GM21447 (cell line): ENCODE measurements at regions not wholly inside any gene's neighbourhood (a gene's known extent, or its start where the extent isn't known, plus 50 kb on each side); places are given as distances from the start of the nearest gene placed in this dataset.
"Not testable (repeated sequence)": the region's sequence is repeated elsewhere in the genome, so short reads cannot be mapped to it uniquely, and the experiment has no call there.

ENCODE experiments used
- ATAC-seq: cut with Tn5 transposase; IDR thresholded peaks from one replicate; pipeline ENCODE4 v1.9.1; 2021; ENCODE audit not compliant: unreplicated experiment

DNA sequence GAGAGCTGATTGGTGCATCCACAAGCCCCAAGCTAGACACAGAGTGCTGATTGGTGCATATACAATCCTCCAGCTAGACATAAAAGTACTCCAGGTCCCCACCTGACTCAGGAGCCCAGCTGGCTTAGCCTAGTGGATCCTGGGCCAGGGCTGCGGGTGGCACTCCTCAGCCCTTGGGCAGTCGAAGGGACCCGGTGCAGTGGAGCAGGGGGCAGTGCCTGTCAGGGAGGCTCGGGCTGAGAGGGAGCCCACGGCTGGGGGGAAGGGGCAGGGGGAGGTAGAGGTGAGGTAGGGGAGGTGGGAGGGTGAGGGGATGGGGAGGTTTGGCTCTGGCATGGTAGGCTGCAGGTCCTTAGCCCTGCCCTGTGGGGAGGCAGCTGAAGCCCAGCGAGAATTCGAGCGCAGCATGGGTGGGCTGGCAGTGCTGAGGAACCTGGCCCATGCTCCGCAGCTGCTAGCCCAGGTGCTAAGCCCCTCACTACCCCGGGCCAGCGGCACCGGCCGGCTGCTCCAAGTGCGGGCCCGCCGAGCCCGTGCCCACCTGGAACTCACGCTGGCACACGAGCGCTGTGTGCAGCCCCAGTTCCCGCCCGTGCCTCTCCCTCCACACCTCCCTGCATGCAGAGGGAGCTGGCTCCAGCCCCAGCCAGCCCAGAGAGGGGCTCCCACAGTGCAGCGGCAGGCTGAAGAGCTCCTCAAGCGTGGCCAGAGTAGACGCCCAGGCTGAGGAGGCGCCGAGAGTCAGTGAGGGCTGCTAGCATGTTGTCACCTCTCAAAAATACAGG, 742.8 kb downstream of the FAM181B start:
- ATAC-seq = no peak

DNA sequence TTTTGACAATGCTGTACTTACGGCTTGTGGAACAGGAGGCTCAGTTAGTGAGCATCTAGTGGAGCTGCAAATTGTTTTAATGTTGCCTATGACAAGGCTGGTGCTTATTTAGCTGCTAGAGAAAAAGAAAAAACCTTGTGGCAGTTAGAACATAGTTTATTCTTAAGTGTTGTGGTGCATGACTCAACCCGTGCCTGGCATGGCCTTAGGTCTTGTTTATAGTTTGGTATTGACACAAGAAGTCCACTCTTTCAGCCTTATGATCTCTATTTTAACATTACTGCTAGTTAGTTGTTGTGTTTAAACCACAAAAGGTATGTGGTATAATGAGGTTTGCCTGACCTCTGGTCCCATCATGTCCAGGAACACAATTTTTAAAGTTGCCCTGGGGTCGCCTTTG, 744.6 kb downstream of the FAM181B start:
- no peak for ATAC-seq

DNA sequence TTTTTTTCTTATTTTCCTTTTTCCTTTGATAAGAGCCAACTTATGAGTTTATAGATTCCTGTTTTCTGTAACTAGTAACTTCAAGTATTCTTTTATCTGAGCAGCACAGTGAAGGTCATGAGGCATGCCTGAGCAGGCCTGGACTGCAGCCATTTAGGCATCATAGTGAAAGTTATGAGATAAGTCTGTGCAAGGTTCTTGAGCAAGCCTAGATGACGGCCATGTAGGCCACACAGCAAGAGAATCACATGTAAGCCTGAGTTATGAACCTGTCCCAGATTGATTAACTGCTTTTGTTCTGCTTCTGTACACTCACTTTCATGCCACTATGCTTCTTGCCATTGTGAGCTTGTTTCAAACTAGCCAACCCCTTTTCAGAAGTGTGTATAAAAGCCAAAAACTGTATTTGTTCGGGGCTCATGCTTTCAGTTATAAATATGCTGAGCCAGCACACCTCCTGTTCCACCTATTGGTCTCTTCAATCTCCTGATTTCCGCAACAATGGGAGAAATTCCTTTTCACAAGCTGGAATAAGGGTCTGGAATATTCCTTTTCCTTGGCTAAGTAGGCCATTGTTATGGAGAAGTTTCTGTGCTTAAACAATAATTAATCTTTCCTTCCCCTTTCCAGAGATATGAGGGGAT, 745.7 kb downstream of the FAM181B start:
- no peak for ATAC-seq

DNA sequence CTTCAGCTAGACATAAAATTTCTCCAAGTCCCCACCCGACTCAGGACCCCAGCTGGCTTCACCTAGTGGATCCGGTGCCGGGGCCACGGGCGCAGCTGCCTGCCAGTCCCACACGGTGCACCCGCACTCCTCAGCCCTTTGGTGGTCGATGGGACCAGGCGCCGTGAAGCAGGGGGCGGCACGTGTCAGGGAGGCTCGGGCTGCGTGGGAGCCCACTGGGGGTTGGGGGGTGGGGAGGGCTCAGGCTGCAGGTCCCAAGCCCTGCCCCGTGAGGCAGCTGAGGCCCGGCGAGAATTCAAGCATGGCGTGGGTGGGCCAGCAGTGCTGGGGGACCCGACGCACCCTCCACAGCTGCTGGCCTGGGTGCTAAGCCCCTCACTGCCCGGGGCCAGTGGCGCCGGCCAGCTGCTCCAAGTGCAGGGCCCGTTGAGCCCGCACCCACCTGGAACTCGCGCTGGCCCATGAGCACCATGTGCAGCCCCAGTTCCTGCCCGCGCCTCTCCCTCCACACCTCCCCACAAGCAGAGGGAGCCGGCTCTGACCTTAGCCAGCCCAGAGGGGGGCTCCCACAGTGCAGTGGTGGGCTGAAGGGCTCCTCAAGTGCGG, 747.0 kb downstream of the FAM181B start:
- ATAC-seq = no peak

DNA sequence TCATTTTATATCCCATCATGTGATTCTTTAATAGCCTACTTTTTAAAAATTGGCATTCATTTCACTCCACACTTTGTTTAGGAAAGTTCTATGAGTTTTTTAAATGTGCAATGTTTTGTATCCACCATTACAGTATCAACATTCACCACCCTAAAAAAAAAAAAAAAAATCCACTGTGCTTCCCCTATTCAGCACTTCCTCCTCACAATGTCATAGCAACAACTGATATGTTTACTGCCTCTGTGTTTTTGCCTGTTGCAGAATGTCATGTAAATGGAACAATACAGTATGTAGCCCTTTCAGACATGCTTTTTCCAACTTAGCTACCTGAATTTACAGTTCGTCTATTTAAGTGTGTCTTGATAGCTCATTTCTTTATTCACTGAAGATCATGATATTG, 754.2 kb downstream of the FAM181B start:
- no peak for ATAC-seq

DNA sequence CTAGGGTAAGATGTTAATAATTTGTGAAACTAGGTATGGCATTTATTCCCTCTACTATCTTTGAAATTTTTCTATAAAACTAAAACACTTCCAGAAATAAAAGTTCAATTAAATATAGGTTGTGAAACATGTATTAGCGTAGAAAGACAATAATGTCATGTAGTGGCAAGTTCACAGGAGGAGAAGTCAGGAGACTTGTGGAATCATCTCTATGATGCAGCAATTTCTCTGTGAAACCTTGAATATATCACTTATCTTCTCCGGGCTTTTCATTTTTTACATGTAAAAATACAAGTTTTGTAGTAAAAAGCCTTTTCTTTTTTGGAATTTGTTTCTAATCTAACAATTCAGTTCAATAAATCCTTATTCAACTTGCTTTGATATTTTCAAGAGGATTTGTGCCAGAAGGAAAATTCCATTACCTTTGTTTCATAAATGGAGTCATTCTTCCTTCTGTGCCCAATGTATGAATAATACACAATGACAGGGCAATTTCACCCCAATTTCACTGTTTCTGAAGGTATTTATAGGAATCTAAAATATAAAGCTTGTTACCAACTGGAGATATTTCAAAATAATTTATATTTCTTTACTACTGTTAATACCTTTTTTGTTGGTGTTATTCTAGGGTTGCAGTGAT, 758.3 kb downstream of the FAM181B start:
- ATAC-seq = no peak

DNA sequence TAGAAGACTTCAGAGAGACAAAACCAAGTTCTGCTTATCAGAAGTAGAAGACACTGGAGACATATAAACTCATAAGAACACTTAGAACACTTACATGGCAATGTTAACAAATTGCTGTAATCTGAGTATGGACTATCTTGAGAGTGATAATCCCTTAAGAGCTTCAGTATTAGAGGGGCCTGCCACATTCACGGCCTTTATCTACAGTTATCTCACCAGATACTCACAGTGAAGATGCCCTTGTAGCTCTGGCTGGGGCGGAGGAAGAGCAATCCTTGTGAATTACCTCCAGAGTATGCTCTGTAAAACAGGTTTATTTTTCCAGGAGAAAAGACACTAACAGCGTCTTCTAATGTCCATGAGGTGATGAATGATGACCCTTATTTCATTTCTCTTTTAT, 762.8 kb downstream of the FAM181B start:
- no peak for ATAC-seq

DNA sequence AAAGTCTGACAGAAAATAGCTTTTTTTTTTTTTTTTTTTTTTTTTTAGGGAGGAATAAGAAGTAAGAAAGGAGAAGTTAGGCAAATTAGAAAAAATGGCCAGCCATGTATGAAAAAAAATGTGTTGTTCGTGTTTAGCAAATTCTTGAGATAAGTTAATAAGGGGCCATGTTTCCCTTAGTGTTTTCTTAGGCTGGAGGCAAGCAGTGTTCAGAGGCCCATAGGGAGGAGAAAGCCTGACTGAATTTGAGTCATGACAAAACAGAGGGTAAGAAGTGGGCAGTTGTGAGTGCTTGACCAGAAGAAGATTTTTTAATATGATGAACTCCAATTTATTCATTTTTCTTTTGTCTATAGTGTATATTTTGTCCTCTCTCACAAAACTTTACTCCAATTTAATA, 766.4 kb downstream of the FAM181B start:
- ATAC-seq = no peak

DNA sequence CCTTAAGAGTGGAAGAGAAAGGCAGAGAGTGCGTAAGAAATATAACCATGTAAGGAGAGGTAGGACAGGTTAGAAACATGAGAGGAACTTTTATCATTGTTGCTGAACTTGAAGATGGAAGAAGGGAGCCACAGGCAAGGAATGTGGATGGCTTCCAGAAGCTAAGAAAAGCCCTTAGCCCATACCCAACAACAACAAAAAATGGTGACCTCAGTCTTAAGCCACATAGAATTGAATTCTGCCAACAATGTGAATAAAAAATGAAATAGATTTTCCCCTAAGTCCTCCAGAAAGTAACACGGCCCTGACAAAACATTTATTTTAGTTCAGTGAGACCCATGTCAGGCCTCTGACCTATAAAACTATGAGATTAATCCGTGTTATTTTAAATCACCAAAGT, 767.3 kb downstream of the FAM181B start:
- no peak for ATAC-seq

DNA sequence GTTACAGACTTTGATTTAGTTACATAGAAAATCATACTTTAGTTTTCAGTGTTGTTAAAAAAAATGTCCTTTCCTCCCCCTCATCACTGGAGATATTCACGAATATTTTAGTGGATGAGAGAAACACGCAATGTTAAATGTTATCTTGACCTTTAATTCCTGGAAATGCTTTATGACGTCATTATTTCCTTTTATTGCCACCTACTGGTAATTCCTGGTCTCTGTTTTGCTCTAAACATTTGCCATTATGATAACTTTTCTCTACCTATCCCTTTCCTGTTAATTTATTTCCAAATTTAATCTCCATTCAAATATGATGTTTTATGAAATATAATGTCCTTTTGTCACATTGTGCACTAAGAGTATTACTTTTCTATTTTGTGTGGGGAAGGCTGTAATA, 770.6 kb downstream of the FAM181B start:
- ATAC-seq = no peak

DNA sequence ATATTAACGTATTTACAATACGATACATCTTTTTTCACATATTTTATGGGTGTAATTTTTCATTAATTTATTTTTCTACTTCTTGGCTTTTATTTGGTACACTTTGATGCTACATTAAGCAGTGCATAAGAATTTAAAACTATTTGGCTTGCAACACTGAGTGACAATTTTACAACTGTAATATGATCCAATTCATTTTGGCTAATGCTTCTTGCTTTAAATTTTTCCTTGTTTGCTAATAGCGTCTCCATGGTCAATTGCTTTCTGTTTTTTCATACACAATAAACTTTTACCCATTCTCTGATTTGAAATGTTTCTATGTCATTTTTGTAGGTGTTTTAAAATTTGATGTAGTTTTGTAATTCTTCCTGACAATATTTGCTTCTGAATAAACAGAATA, 773.2 kb downstream of the FAM181B start:
- no peak for ATAC-seq

DNA sequence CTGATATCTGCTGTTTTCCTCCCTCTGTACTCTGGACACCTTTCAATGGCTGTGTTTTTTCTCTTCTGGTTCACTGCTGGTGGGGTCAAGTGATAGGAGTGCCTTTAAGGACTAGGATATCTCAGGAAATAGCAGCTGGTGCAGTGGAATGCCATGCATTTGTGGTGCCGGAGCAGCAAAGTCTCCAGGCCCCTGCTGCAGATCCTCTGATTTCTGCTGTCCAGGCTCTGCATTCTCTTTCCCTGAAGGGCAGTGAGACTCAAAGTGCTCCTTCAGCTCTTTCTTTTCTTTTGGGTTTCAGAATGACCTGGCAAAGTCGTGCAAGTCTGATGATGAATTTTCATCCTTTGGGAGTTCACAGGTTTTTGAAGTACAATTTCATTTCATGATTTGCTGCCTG, 774.3 kb downstream of the FAM181B start:
- ATAC-seq = no peak

DNA sequence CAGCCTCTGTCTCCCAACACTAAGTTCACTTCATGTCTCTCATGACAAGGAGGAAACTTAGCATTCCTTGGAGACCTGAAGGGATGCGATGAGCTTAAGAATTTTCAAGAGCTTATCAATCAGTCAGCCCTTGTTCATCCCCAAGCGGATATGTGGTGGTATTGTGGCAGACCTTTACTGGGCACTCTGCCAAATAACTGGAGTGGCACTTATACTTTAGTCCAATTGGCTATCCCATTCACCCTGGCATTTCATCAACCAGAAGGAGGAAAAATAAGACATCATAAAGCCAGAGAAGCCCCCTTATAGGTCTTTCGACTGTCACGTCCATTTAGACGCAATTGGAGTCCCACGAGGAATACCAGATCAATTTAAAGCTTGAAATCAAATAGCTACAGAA, 779.4 kb downstream of the FAM181B start:
- ATAC-seq = not testable (repeated sequence)

DNA sequence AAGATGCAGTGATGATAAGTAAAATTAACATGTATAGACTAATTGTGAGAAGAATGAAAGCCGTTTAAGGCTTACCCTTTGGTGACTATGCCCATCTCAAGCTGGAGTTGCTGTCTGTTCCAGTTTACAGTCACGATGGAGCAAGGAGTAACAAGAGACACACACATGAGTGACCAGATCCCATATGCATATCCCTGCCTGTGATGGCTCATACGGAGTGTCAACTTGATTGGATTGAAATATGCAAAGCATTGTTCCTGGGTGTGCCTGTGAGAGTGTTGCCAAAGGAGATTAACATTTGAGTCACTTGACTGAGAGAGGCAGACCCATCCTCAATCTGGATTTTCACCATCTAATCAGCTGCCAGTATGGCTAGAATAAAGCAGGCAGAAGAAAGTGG, 786.8 kb downstream of the FAM181B start:
- no peak for ATAC-seq

DNA sequence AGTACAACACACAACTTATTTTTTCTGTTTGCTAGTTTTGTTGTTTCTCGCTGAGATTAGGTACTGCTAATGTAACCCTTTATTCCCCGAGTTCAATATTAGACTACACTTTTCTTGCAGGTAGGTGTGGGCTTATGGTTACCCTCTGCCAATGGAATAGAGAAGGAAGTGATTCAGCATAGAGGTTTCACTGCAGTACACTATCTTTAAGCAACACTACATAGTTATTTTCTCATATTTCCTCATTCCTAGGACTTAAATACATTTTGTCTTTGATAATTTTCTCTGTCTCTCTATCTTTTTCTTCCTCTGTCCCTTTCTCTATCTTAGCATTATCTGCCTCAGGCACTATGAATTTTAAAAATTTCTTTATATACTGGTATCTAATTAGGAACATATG, 791.0 kb downstream of the FAM181B start:
- ATAC-seq = no peak

DNA sequence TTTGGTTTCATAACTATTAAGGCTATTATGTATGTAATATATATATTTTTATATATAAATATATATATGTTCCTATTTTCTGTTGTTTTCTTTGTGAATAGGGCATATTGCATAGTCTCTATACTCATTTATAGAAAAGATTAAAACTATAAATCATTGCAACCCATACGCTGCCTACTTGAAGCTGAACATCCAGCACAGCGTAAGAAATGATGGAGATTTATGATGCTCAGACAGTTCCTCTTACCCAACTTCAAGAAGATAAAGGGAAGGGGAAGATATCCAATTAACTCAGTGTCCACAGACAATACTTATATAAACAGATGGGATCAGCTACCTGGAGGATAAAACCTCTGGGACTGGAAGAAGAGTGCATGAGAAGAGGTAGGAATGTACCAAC, 791.7 kb downstream of the FAM181B start:
- ATAC-seq = no peak

DNA sequence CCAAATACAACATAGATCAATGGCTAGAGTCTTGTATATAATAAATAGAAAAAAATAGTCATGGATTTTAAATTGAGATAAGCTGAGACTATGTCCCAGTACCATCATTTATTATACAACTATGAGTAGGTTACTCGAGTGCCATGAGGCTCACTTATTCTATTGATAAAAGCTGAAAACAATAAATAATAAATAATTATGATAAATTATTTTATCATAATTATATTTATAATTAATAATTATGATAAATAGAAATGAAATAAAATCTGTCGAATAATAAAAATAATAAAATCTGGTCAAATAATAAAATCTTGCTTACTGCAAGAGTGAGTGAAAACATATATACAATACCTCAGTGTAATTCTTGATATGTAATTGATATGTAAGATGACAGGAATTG, 801.4 kb downstream of the FAM181B start:
- no peak for ATAC-seq

DNA sequence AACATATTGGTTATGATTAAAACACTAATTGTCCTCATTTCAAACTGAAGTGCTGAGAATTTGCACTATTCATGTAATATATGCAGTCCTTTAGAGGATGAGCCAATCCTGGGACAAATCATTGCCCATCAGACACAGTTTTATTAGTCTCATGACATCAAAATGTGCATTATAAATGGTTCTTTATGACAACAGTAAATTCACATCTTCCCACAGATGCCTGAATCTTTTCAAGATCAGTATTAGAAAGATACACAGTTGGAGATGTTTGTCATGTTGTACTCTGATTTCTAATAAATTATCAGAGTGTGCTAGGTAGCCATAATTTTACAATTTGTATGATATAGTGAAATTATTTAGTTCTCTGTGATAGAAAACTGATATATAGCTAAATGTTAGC, 813.5 kb downstream of the FAM181B start:
- ATAC-seq = no peak

DNA sequence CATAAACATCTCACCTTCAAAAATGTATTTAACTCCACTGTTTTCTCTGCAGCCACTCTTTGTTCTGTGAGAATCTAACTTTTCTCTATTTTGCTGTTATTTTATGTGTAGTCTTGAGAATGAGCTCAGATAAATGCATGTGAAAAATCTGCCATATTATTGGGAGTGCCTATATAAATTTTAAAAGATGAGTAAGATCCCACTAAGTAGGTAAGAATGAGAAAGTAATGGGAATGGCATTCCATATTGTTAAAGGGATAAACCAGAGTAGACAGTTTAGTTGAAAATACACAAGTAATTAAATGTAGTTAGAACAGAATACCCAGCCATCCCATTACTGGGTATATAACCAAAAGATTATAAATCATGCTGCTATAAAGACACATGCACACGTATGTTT, 817.2 kb downstream of the FAM181B start:
- no peak for ATAC-seq

DNA sequence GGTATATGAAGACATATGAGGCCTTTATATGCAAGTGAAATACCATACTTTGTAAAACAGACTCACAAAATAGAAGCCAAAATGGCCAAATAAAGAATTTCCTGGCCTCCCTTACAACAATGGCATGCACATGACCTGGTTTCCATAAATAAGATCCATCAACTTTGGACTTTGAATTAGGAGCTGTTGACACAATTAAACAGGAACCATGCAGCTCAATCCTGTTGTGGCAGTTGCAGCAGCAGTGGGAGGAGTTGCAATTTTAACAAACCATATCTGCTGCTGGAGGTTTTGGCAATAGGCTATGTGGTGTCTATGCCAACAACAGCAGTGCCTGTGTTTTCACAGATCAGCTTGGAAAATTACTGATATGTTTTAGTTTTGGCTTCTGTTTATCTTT, 818.6 kb downstream of the FAM181B start:
- ATAC-seq = no peak

DNA sequence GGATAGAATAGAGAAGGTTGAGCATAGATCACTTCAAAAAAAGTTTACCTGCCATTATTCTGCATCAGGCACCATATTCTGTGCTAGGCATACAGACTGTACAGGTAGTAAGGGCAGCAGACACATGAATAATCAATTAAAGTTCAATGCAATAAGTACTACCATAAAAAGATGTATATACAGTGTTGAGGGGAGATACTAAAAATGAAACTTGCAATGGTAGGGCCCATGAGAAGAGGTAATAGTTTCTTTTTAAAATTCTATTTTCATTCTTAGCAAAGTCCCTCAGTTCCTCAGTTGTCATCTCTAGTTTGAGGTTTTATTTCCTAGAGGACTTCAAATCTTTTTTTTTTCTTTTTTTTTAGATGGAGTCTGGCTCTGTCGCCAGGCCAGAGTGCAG, 819.9 kb downstream of the FAM181B start:
- ATAC-seq = no peak

DNA sequence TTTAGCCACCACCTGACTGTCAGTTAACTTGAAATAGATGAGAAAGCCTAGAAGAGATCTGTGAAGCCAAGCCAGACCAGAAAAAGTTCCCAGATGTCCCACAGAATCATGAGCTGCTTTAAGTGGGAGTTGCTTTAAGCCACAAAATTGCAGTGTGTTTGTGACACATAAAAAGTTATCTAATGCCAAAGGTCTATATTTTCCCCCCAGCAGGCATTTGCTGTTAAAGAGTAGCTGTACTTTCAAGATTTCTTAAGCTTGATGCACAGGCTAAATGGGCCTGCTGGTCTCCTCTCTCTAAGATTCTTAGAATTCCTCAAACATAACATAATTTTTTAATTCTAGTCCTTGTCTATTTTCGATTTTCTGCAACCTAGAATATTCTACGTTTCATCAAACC, 825.7 kb downstream of the FAM181B start:
- no peak for ATAC-seq
